Transverse colon (tissue), 4 donors: ENCODE measurements at regions not wholly inside any gene's neighbourhood (a gene's known extent, or its start where the extent isn't known, plus 50 kb on each side); places are given as distances from the start of the nearest gene placed in this dataset.
"Not testable (repeated sequence)": the region's sequence is repeated elsewhere in the genome, so short reads cannot be mapped to it uniquely, and the experiment has no call there.

Source experiments
- DNase-seq: peaks from one replicate; pipeline ENCODE4 v3.0.0-alpha.2; 2019
- H3K27ac ChIP-seq, 4 donors: fragments of 200-600 bp; sonication (generic); 2 replicates each; pipeline ENCODE4 v1.5.1; 2016 to 2018; ENCODE audit warnings: inconsistent platforms in 4 of 4
- H3K27me3 ChIP-seq: fragments of 200-600 bp; sonication (generic); 2 replicates; pipeline ENCODE4 v1.5.1; 2017; ENCODE audit warnings: inconsistent platforms
- H3K36me3 ChIP-seq, 4 donors: fragments of 200-600 bp; sonication (generic); 2 replicates each; pipeline ENCODE4 v1.5.1; 2017 to 2019; ENCODE audit warnings: inconsistent platforms in 4 of 4
- H3K4me1 ChIP-seq, 4 donors: fragments of 200-600 bp; sonication (generic); 2 replicates each; pipeline ENCODE4 v1.5.1; 2017 to 2020; ENCODE audit warnings: inconsistent platforms in 4 of 4
- H3K4me3 ChIP-seq, 4 donors: fragments of 200-600 bp; sonication (generic); 1 replicate in 1 of 4; 2 replicates in 3 of 4; pipeline versions ENCODE4 v1.5.1 to v1.6.1; 2017 to 2019; ENCODE audit warnings: inconsistent platforms in 4 of 4
- H3K9me3 ChIP-seq, 2 donors: fragments of 200-600 bp; sonication (generic); 2 replicates each; pipeline ENCODE4 v1.5.1; 2017 to 2019; ENCODE audit warnings: inconsistent platforms in 2 of 2
- EP300 ChIP-seq: sonication (generic); formaldehyde crosslinking; IDR thresholded peaks from one replicate; pipeline ENCODE4 v1.6.1; 2017; ENCODE audit warnings: antibody characterized with exemption, low read depth
- POLR2A ChIP-seq: fragments of 450-650 bp; IDR thresholded peaks from one replicate; pipeline ENCODE4 v1.6.1; 2016; ENCODE audit warnings: antibody characterized with exemption, mild to moderate bottlenecking, moderate library complexity
- POLR2AphosphoS5 ChIP-seq, 3 donors: sonication (generic); formaldehyde crosslinking; IDR thresholded peaks; one replicate each; pipeline ENCODE4 v1.6.1; 2016; ENCODE audit warnings: antibody characterized with exemption in 3 of 3
- WGBS, 2 donors: methylation state at CpG; one replicate each; pipeline ENCODE4 v1.1.5; 2018; ENCODE audit warnings: low coverage in 1 of 2; 5-methylcytosine and 5-hydroxymethylcytosine counted together
- in situ Hi-C, 4 donors: fragments of 200-750 bp; cut with MboI; loops; one replicate each; pipeline versions ENCODE4 v1.15.0 to v1.15.1; 2017; ENCODE audit warnings: low sequenced_read_pairs in 3 of 4, low pct_ligation_motif_present in 1 of 4, low pct_unique_long_range_greater_than_20kb in 1 of 4
- intact Hi-C: fragments of 100-400 bp; cut with DNase I; formaldehyde crosslinking; loops from one replicate; pipeline ENCODE4 v1.15.1; 2023; ENCODE audit warnings: low total_unique reads
- TF ChIP-seq, protein P1 (sequence below), 5 experiments: fragments of 200-600 bp in 3 of 5; fragments of 450-650 bp in 2 of 5; sonication (generic) in 3 of 5; IDR thresholded peaks; 1 replicate in 2 of 5; 2 replicates in 3 of 5; pipeline ENCODE4 v1.5.1; 2016 to 2017; ENCODE audit warnings: antibody characterized with exemption in 5 of 5, inconsistent platforms in 3 of 5, mild to moderate bottlenecking in 2 of 5, moderate library complexity in 1 of 5

DNA sequence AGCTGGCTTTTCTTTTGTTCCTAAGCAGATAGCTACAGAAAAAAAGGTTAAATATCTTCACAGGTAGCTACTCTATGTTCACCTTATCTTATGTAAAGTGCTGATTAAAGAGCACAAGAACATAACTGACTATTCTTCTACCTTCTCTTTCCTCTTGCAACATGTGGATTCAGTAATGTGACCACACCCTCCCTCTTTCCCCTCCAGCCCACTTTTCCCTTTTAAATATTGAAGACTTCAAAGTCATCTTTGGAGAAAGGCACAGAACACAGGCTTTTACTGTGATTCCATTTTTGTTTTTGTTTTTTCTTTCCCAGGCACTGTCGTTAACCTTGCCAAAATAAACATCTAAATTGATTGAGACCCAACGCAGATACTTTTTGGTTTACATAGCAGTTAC, 418.1 kb upstream of the CDH20 start:
- no peak overlapping the region for H3K27ac ChIP-seq
- no peaks in the 10 kb centered on the region for H3K36me3 ChIP-seq
- TF ChIP-seq, protein P1, sequence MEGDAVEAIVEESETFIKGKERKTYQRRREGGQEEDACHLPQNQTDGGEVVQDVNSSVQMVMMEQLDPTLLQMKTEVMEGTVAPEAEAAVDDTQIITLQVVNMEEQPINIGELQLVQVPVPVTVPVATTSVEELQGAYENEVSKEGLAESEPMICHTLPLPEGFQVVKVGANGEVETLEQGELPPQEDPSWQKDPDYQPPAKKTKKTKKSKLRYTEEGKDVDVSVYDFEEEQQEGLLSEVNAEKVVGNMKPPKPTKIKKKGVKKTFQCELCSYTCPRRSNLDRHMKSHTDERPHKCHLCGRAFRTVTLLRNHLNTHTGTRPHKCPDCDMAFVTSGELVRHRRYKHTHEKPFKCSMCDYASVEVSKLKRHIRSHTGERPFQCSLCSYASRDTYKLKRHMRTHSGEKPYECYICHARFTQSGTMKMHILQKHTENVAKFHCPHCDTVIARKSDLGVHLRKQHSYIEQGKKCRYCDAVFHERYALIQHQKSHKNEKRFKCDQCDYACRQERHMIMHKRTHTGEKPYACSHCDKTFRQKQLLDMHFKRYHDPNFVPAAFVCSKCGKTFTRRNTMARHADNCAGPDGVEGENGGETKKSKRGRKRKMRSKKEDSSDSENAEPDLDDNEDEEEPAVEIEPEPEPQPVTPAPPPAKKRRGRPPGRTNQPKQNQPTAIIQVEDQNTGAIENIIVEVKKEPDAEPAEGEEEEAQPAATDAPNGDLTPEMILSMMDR (IDR thresholded peaks at IDR 0.05): no peak
- TF ChIP-seq EP300: no peak
- no peak for TF ChIP-seq POLR2A
- TF ChIP-seq POLR2AphosphoS5 (IDR thresholded peaks at IDR 0.05): no peak
- H3K27me3 ChIP-seq: no peaks in the 10 kb centered on the region
- no peaks in the 10 kb centered on the region for H3K9me3 ChIP-seq
- H3K4me1 ChIP-seq: no peaks in the 10 kb centered on the region
- in situ Hi-C loops: no loop called here
- intact Hi-C loops: no loop called here
- no peak for DNase-seq
- H3K4me3 ChIP-seq: no peak overlapping the region
- WGBS, 2 donors: 38 to 40% methylated on average over 2 of the region's 2 CpGs

DNA sequence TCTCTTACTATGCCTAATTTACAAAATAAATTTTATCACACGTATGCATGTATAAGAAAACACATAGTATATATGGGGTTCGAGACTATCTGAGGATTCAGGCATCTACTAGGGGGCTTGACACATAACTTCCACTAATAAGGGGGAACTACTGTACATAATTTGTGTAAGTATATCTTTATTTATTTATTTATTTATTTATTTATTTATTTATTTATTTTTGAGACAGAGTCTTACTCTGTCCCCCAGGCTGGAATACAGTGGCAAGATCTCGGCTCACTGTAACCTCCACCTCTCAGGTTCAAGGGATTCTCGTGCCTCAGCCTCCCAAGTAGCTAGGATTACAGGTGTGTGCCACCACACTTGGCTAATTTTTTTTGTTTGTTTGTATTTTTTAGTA, 414.4 kb upstream of the CDH20 start:
- H3K27ac ChIP-seq, intact Hi-C loops, H3K4me3 ChIP-seq, H3K27me3 ChIP-seq, H3K9me3 ChIP-seq, in situ Hi-C loops, H3K36me3 ChIP-seq, DNase-seq, H3K4me1 ChIP-seq: not testable (repeated sequence)
- WGBS, 2 donors: 74 to 77% methylated on average over 4 of the region's 4 CpGs

DNA sequence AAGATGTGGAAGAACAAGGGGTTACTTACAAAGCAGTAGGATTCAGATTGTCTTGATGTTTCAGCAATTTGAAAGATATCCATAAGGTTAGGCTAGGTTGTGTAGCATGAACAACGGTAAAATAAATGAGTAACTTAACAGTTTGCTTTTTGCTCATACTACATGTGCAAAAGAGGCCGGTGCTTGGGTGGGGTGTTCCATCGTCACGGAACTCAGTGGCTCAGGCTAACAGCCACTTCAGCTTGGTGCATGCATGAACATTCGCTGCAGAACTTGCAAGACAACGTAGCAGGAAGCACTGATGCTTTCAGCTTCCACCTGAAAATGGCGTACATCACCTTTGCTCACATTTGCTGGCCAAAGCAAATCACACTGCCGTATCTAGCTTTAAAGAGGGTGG, 407.3 kb upstream of the CDH20 start:
- TF ChIP-seq EP300: no peak
- no peak for TF ChIP-seq POLR2A
- TF ChIP-seq, protein P1 (IDR thresholded peaks at IDR 0.05): no peak
- TF ChIP-seq POLR2AphosphoS5 (IDR thresholded peaks at IDR 0.05): no peak
- H3K27me3 ChIP-seq: no peaks in the 10 kb centered on the region
- no peak overlapping the region for H3K4me3 ChIP-seq
- in situ Hi-C loops: no loop called here
- no peak overlapping the region for H3K27ac ChIP-seq
- DNase-seq: no peak
- no peaks in the 10 kb centered on the region for H3K9me3 ChIP-seq
- H3K36me3 ChIP-seq: no peaks in the 10 kb centered on the region
- H3K4me1 ChIP-seq: no peaks in the 10 kb centered on the region
- intact Hi-C loops: no loop called here
- 85 to 86% methylated on average over 5 to 8 of the region's 8 CpGs for WGBS, 2 donors

DNA sequence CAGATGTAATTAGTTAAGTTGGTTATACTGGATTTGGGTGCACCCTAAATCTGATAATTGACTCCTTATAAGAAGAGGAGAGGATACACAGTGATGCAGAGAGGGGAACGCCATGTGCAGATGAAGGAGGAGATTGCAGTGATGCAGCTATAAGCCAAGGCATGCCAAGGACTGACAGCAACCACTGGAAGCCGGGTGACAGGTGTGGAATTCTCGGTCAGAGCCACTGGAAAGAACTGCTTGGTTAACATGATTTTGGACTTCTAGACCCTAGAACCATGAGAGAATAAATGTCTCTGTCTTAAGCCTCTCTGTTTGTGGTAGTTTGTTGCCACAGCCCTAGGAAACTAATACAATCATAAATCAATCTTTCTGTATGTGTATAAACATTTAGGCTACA, 403.3 kb upstream of the CDH20 start:
- intact Hi-C loops (no loop called here), in situ Hi-C loops (no loop called here)
- Histone ChIP-seq H3K9me3 (no peaks in the 10 kb centered on the region), H3K27ac (no peak overlapping the region), H3K4me1 (no peaks in the 10 kb centered on the region), H3K4me3 (no peak overlapping the region), H3K27me3 (no peaks in the 10 kb centered on the region), H3K36me3 (no peaks in the 10 kb centered on the region)
- no peak for TF ChIP-seq POLR2A
- no peak for TF ChIP-seq POLR2AphosphoS5 (IDR thresholded peaks at IDR 0.05)
- no peak for TF ChIP-seq EP300
- TF ChIP-seq, protein P1 (IDR thresholded peaks at IDR 0.05): no peak
- DNase-seq: no peak
- 75 to 76% methylated on average over 3 of the region's 3 CpGs for WGBS, 2 donors

GRCh38 chr18:60935041-60935910, 398.0 kb upstream of the CDH20 start:
- Histone ChIP-seq H3K9me3 (no peaks in the 10 kb centered on the region), H3K4me1 (no peaks in the 10 kb centered on the region), H3K27ac (no peak overlapping the region), H3K27me3 (no peaks in the 10 kb centered on the region), H3K36me3 (no peaks in the 10 kb centered on the region), H3K4me3 (no peak overlapping the region)
- in situ Hi-C loops (no loop called here), intact Hi-C loops (no loop called here)
- 42 to 58% methylated on average over 5 of the region's 5 CpGs for WGBS, 2 donors
- no peak for DNase-seq
- no peak for TF ChIP-seq POLR2AphosphoS5 (IDR thresholded peaks at IDR 0.05)
- TF ChIP-seq, protein P1 (IDR thresholded peaks at IDR 0.05): no peak
- TF ChIP-seq POLR2A: no peak
- no peak for TF ChIP-seq EP300
